Medulla oblongata (tissue), 1 donor: ENCODE measurements at regions not wholly inside any gene's neighbourhood (a gene's known extent, or its start where the extent isn't known, plus 50 kb on each side); places are given as distances from the start of the nearest gene placed in this dataset.
A peak's percentile ranks its signal among the peaks of the same experiment; 100 is the strongest.
"Not testable (repeated sequence)": the region's sequence is repeated elsewhere in the genome, so short reads cannot be mapped to it uniquely, and the experiment has no call there.

ENCODE experiments used
- DNase-seq: peaks from one replicate; pipeline ENCODE4 v3.0.0-alpha.2; 2015; ENCODE audit errors: extremely low spot score

- no peak for DNase-seq
Measured at GRCh38 chr13:82036602-82037001, 1695.7 kb upstream of the SPRY2 start.

- DNase-seq: no peak
Measured at GRCh38 chr13:82011355-82011754, 1670.4 kb upstream of the SPRY2 start.

- DNase-seq: no peak
Measured at GRCh38 chr13:82010780-82011179, 1669.9 kb upstream of the SPRY2 start.

GRCh38 chr13:82002710-82003109, 1661.8 kb upstream of the SPRY2 start:
- no peak for DNase-seq

- DNase-seq: no peak
Measured at GRCh38 chr13:81995316-81995715, 1654.4 kb upstream of the SPRY2 start.

GRCh38 chr13:81990652-81991051, 1649.7 kb upstream of the SPRY2 start:
- DNase-seq: no peak

- no peak for DNase-seq
Measured at GRCh38 chr13:81988567-81988966, 1647.6 kb upstream of the SPRY2 start.

GRCh38 chr13:81987677-81988357, 1646.9 kb upstream of the SPRY2 start:
- DNase-seq: no peak

GRCh38 chr13:81987159-81987558, 1646.2 kb upstream of the SPRY2 start:
- no peak for DNase-seq

- no peak for DNase-seq
Measured at GRCh38 chr13:81986308-81986707, 1645.4 kb upstream of the SPRY2 start.

GRCh38 chr13:81957121-81957520, 1616.2 kb upstream of the SPRY2 start:
- no peak for DNase-seq

- peak; percentile 43 for DNase-seq
Measured at GRCh38 chr13:81929988-81930387, 1589.1 kb upstream of the SPRY2 start.

GRCh38 chr13:81927347-81927746, 1586.4 kb upstream of the SPRY2 start:
- no peak for DNase-seq

GRCh38 chr13:81917810-81918209, 1576.9 kb upstream of the SPRY2 start:
- DNase-seq: no peak

GRCh38 chr13:81916461-81916860, 1575.5 kb upstream of the SPRY2 start:
- DNase-seq: no peak

GRCh38 chr13:81907787-81908372, 1567.0 kb upstream of the SPRY2 start:
- DNase-seq: no peak

GRCh38 chr13:81888855-81889254, 1547.9 kb upstream of the SPRY2 start:
- DNase-seq: no peak

- no peak for DNase-seq
Measured at GRCh38 chr13:81874681-81875661, 1534.0 kb upstream of the SPRY2 start.

- DNase-seq: no peak
Measured at GRCh38 chr13:81874253-81874652, 1533.3 kb upstream of the SPRY2 start.

GRCh38 chr13:81872581-81872980, 1531.7 kb upstream of the SPRY2 start:
- peak; percentile 5 for DNase-seq

GRCh38 chr13:81871751-81872325, 1530.9 kb upstream of the SPRY2 start:
- DNase-seq: not testable (repeated sequence)

- no peak for DNase-seq
Measured at GRCh38 chr13:81848291-81848690, 1507.4 kb upstream of the SPRY2 start.
